Activated T-cell treated with anti-CD3 and anti-CD28 coated beads, Interleukin-2, amount 50 U/mL, for 72 hours (primary cell): ENCODE measurements at regions not wholly inside any gene's neighbourhood (a gene's known extent, or its start where the extent isn't known, plus 50 kb on each side); places are given as distances from the start of the nearest gene placed in this dataset.
A peak's percentile ranks its signal among the peaks of the same experiment; 100 is the strongest.

Source experiments
- ATAC-seq, 2 donors: fragments of 150-1000 bp; cut with Tn5 transposase; replicated peaks in 1 of 2; 2 replicates each; pipeline ENCODE4 v1.10.0; 2021; ENCODE audit warnings: moderate library complexity in 2 of 2, mild to moderate bottlenecking in 1 of 2
- DNase-seq, 2 donors: peaks; one replicate each; pipeline ENCODE4 v3.0.0; 2021 to 2022; ENCODE audit warnings: mixed read lengths in 1 of 2
- H3K27ac Mint-ChIP-seq: one replicate; pipeline ENCODE4 v1.8.0; 2022; ENCODE audit warnings: mild to moderate bottlenecking, moderate library complexity, mixed read lengths
- H3K27me3 Mint-ChIP-seq: one replicate; pipeline ENCODE4 v1.8.0; 2022; ENCODE audit warnings: low read depth, mixed read lengths
- H3K36me3 Mint-ChIP-seq, 2 donors: one replicate each; pipeline ENCODE4 v1.8.0; 2022; ENCODE audit warnings: mixed read lengths in 2 of 2, mild to moderate bottlenecking in 1 of 2; ENCODE audit not compliant: insufficient read depth in 2 of 2
- H3K4me1 Mint-ChIP-seq: one replicate; pipeline ENCODE4 v1.8.0; 2022; ENCODE audit warnings: low read depth, mixed read lengths
- H3K4me3 Mint-ChIP-seq, 2 donors: one replicate each; pipeline ENCODE4 v1.8.0; 2022; ENCODE audit warnings: mild to moderate bottlenecking in 2 of 2, mixed read lengths in 2 of 2, moderate library complexity in 2 of 2
- H3K9me3 Mint-ChIP-seq, 2 donors: one replicate each; pipeline ENCODE4 v1.8.0; 2022; ENCODE audit warnings: mixed read lengths in 2 of 2

- DNase-seq = no peak
- Mint-ChIP-seq H3K27ac (no peak overlapping the region), H3K4me1 (peaks cover 4% of the 10 kb centered on the region), H3K36me3 (no peaks in the 10 kb centered on the region), H3K27me3 (peaks cover 20% of the 10 kb centered on the region), H3K4me3 (no peak overlapping the region), H3K9me3 (no peaks in the 10 kb centered on the region)
- ATAC-seq = no peak
Measured at GRCh38 chr11:112610996-112611750, 350.0 kb upstream of the NCAM1 start.

- H3K4me3 Mint-ChIP-seq = no peak overlapping the region
- no peaks in the 10 kb centered on the region for H3K36me3 Mint-ChIP-seq
- no peaks in the 10 kb centered on the region for H3K9me3 Mint-ChIP-seq
- peaks cover 14% of the 10 kb centered on the region for H3K27me3 Mint-ChIP-seq
- DNase-seq (no peak), ATAC-seq (no peak)
- H3K27ac Mint-ChIP-seq = no peak overlapping the region
- H3K4me1 Mint-ChIP-seq = no peaks in the 10 kb centered on the region
Measured at GRCh38 chr11:112611771-112612170, 349.4 kb upstream of the NCAM1 start.

- ATAC-seq (no peak), DNase-seq (no peak)
- no peaks in the 10 kb centered on the region for H3K9me3 Mint-ChIP-seq
- no peaks in the 10 kb centered on the region for H3K36me3 Mint-ChIP-seq
- H3K4me3 Mint-ChIP-seq = no peak overlapping the region
- no peak overlapping the region for H3K27ac Mint-ChIP-seq
- peaks cover 9% of the 10 kb centered on the region for H3K27me3 Mint-ChIP-seq
- no peaks in the 10 kb centered on the region for H3K4me1 Mint-ChIP-seq
Measured at GRCh38 chr11:112612250-112612849, 348.9 kb upstream of the NCAM1 start.

- Mint-ChIP-seq H3K9me3 (no peaks in the 10 kb centered on the region), H3K27me3 (peaks cover 12% of the 10 kb centered on the region), H3K4me3 (no peak overlapping the region), H3K4me1 (no peaks in the 10 kb centered on the region), H3K36me3 (no peaks in the 10 kb centered on the region), H3K27ac (no peak overlapping the region)
- ATAC-seq = no peak
- DNase-seq = no peak
Measured at GRCh38 chr11:112613051-112613972, 347.9 kb upstream of the NCAM1 start.

- Mint-ChIP-seq H3K9me3 (no peaks in the 10 kb centered on the region), H3K4me1 (no peaks in the 10 kb centered on the region), H3K36me3 (no peaks in the 10 kb centered on the region), H3K27me3 (peaks cover 21% of the 10 kb centered on the region), H3K4me3 (no peak overlapping the region), H3K27ac (no peak overlapping the region)
- no peak for DNase-seq
- no peak for ATAC-seq
Measured at GRCh38 chr11:112614605-112615004, 346.6 kb upstream of the NCAM1 start.

GRCh38 chr11:112615238-112615637 lies 346.0 kb upstream of the NCAM1 start:
- H3K36me3 Mint-ChIP-seq = no peaks in the 10 kb centered on the region
- H3K27me3 Mint-ChIP-seq = peaks cover 21% of the 10 kb centered on the region
- no peaks in the 10 kb centered on the region for H3K9me3 Mint-ChIP-seq
- no peaks in the 10 kb centered on the region for H3K4me1 Mint-ChIP-seq
- H3K27ac Mint-ChIP-seq = peak overlapping the region; percentile 2
- DNase-seq (no peak), ATAC-seq (no peak)
- H3K4me3 Mint-ChIP-seq = no peak overlapping the region

- ATAC-seq (no peak), DNase-seq (no peak)
- no peaks in the 10 kb centered on the region for H3K36me3 Mint-ChIP-seq
- peaks cover 25% of the 10 kb centered on the region for H3K27me3 Mint-ChIP-seq
- H3K4me1 Mint-ChIP-seq = no peaks in the 10 kb centered on the region
- no peak overlapping the region for H3K4me3 Mint-ChIP-seq
- H3K27ac Mint-ChIP-seq = no peak overlapping the region
- H3K9me3 Mint-ChIP-seq = no peaks in the 10 kb centered on the region
Measured at GRCh38 chr11:112615891-112616290, 345.3 kb upstream of the NCAM1 start.

- H3K4me1 Mint-ChIP-seq = no peaks in the 10 kb centered on the region
- peaks cover 29% of the 10 kb centered on the region for H3K27me3 Mint-ChIP-seq
- ATAC-seq = no peak
- H3K36me3 Mint-ChIP-seq = no peaks in the 10 kb centered on the region
- no peak for DNase-seq
- no peak overlapping the region for H3K27ac Mint-ChIP-seq
- no peak overlapping the region for H3K4me3 Mint-ChIP-seq
- no peaks in the 10 kb centered on the region for H3K9me3 Mint-ChIP-seq
Measured at GRCh38 chr11:112616327-112617097, 344.7 kb upstream of the NCAM1 start.

- H3K27me3 Mint-ChIP-seq = peaks cover 33% of the 10 kb centered on the region
- no peaks in the 10 kb centered on the region for H3K9me3 Mint-ChIP-seq
- no peak overlapping the region for H3K27ac Mint-ChIP-seq
- H3K4me3 Mint-ChIP-seq = no peak overlapping the region
- ATAC-seq (no peak), DNase-seq (no peak)
- H3K4me1 Mint-ChIP-seq = no peaks in the 10 kb centered on the region
- no peaks in the 10 kb centered on the region for H3K36me3 Mint-ChIP-seq
Measured at GRCh38 chr11:112617098-112617425, 344.2 kb upstream of the NCAM1 start.

GRCh38 chr11:112617977-112618826 lies 343.0 kb upstream of the NCAM1 start:
- Mint-ChIP-seq H3K36me3 (no peaks in the 10 kb centered on the region), H3K9me3 (no peaks in the 10 kb centered on the region), H3K27ac (no peak overlapping the region), H3K27me3 (peaks cover 39% of the 10 kb centered on the region), H3K4me1 (no peaks in the 10 kb centered on the region), H3K4me3 (no peak overlapping the region)
- ATAC-seq = no peak
- no peak for DNase-seq

- Mint-ChIP-seq H3K9me3 (no peaks in the 10 kb centered on the region), H3K36me3 (no peaks in the 10 kb centered on the region), H3K4me3 (no peak overlapping the region), H3K27ac (no peak overlapping the region), H3K4me1 (no peaks in the 10 kb centered on the region), H3K27me3 (peaks cover 39% of the 10 kb centered on the region)
- no peak for DNase-seq
- ATAC-seq = no peak
Measured at GRCh38 chr11:112619106-112619505, 342.1 kb upstream of the NCAM1 start.
